Spleen (tissue), 7 donors: ENCODE measurements at regions not wholly inside any gene's neighbourhood (a gene's known extent, or its start where the extent isn't known, plus 50 kb on each side); places are given as distances from the start of the nearest gene placed in this dataset.

ENCODE experiments used
- CTCF ChIP-seq, 11 experiments: fragments of 200-600 bp in 7 of 11; fragments of 450-650 bp in 4 of 11; sonication (generic) in 4 of 11; IDR thresholded peaks in 8 of 11; conservative IDR thresholded peaks in 3 of 11; 1 replicate in 7 of 11; 2 replicates in 4 of 11; pipeline versions ENCODE4 v1.4.0 to v1.8.0; 2016 to 2021; ENCODE audit warnings: antibody characterized with exemption in 11 of 11, inconsistent platforms in 4 of 11, mild to moderate bottlenecking in 1 of 11
- POLR2A ChIP-seq, 3 donors: fragments of 450-650 bp; IDR thresholded peaks; one replicate each; pipeline ENCODE4 v1.5.1; 2017; ENCODE audit warnings: antibody characterized with exemption in 3 of 3, mild to moderate bottlenecking in 1 of 3
- POLR2AphosphoS5 ChIP-seq, 3 donors: sonication (generic); formaldehyde crosslinking; IDR thresholded peaks; one replicate each; pipeline ENCODE4 v1.5.1; 2017; ENCODE audit warnings: antibody characterized with exemption in 3 of 3
- donor health status: DM: no; HTN: no; CAD: no; lungs with moderate emphysema.
- donor health status: DM: no; HTN: no; CAD: no.
- donor health status: DM: no; HTN: no; CAD: no.

- TF ChIP-seq CTCF (IDR thresholded peaks at IDR 0.05 in 8 of 11, conservative IDR thresholded peaks at IDR 0.05 in 3 of 11) (no peak), POLR2A (IDR thresholded peaks at IDR 0.05) (no peak), POLR2AphosphoS5 (IDR thresholded peaks at IDR 0.05) (no peak)
Observed at GRCh38 chr9:17928228-17928627, 349.4 kb downstream of the SH3GL2 start.
